ENCODE measurements at regions not wholly inside any gene's neighbourhood (a gene's known extent, or its start where the extent isn't known, plus 50 kb on each side); places are given as distances from the start of the nearest gene placed in this dataset.

- no peaks in the 10 kb centered on the region for H3K9me3 ChIP-seq (ENCODE audit: control extremely low read depth in 1 of 3, control insufficient read depth in 2 of 3, insufficient read depth in 1 of 3, low read length in 2 of 3)
- intact Hi-C loops (cut with micrococcal nuclease): no loop called here
- no peak overlapping the region for H3K27ac ChIP-seq (ENCODE audit: low read length in 2 of 2)
- H3K4me2 ChIP-seq (replicated peaks; ENCODE audit: low read depth, low read length, poor library complexity, severe bottlenecking): no peak overlapping the region
- no peaks in the 10 kb centered on the region for H3K4me1 ChIP-seq (ENCODE audit: control insufficient read depth in 2 of 2, insufficient read depth in 2 of 2, low read length in 2 of 2)
- Mint-ChIP-seq H3K4me1 (no peaks in the 10 kb centered on the region), H3K27me3 (no peaks in the 10 kb centered on the region), H3K4me3 (no peak overlapping the region), H3K27ac (no peak overlapping the region), H3K9me3 (ENCODE audit: insufficient read depth) (peaks cover 2% of the 10 kb centered on the region)
- H4K20me1 ChIP-seq (ENCODE audit: control insufficient read depth, insufficient read depth, low read length, poor library complexity, severe bottlenecking): no peaks in the 10 kb centered on the region
- H3K36me3 ChIP-seq (replicated peaks in 1 of 2; ENCODE audit: control extremely low read depth in 1 of 2, control insufficient read depth in 1 of 2, extremely low read depth in 1 of 2, insufficient read depth in 2 of 2, low read length in 1 of 2): no peaks in the 10 kb centered on the region
- DNase-seq (no peak), ATAC-seq (ENCODE audit: low read depth) (no peak)
- no peak overlapping the region for H2AFZ ChIP-seq (ENCODE audit: insufficient read depth, low read depth, low read length, poor library complexity, severe bottlenecking)
- H3K4me3 ChIP-seq (ENCODE audit: control extremely low read depth in 1 of 5, extremely low read depth in 1 of 5, insufficient read depth in 1 of 5, low read depth in 2 of 5, low read length in 4 of 5): no peak overlapping the region
- H3K9ac ChIP-seq (ENCODE audit: low read length): no peak overlapping the region
- no peaks in the 10 kb centered on the region for H3K79me2 ChIP-seq (ENCODE audit: control insufficient read depth, insufficient read depth, low read length)
- POLR2A ChIA-PET: no interaction called here
- CTCF ChIA-PET: no interaction called here
- no peaks in the 10 kb centered on the region for H3K27me3 ChIP-seq (replicated peaks in 1 of 4; ENCODE audit: control extremely low read depth in 1 of 4, control insufficient read depth in 3 of 4, insufficient read depth in 4 of 4, low read length in 3 of 4)
- TF ChIP-seq, protein P1, sequence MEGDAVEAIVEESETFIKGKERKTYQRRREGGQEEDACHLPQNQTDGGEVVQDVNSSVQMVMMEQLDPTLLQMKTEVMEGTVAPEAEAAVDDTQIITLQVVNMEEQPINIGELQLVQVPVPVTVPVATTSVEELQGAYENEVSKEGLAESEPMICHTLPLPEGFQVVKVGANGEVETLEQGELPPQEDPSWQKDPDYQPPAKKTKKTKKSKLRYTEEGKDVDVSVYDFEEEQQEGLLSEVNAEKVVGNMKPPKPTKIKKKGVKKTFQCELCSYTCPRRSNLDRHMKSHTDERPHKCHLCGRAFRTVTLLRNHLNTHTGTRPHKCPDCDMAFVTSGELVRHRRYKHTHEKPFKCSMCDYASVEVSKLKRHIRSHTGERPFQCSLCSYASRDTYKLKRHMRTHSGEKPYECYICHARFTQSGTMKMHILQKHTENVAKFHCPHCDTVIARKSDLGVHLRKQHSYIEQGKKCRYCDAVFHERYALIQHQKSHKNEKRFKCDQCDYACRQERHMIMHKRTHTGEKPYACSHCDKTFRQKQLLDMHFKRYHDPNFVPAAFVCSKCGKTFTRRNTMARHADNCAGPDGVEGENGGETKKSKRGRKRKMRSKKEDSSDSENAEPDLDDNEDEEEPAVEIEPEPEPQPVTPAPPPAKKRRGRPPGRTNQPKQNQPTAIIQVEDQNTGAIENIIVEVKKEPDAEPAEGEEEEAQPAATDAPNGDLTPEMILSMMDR (IDR thresholded peaks at IDR 0.05): no peak
- no peak for TF ChIP-seq EZH2 (IDR thresholded peaks at IDR 0.05; ENCODE audit: borderline replicate concordance, insufficient read depth, low read depth, low read length, poor library complexity, severe bottlenecking)
These were observed 826.5 kb downstream of the KCNA4 start for GRCh38 chr11:29190313-29190712.

GRCh38 chr11:29187215-29187614 lies 829.6 kb downstream of the KCNA4 start:
- H2AFZ ChIP-seq (ENCODE audit: insufficient read depth, low read depth, low read length, poor library complexity, severe bottlenecking): no peak overlapping the region
- Mint-ChIP-seq H3K4me1 (no peaks in the 10 kb centered on the region), H3K27ac (no peak overlapping the region), H3K9me3 (ENCODE audit: insufficient read depth) (peaks cover under 1% of the 10 kb centered on the region), H3K4me3 (no peak overlapping the region), H3K27me3 (no peaks in the 10 kb centered on the region)
- no peak for DNase-seq
- TF ChIP-seq, protein P1 (IDR thresholded peaks at IDR 0.05): no peak
- no peak for TF ChIP-seq EZH2 (IDR thresholded peaks at IDR 0.05; ENCODE audit: borderline replicate concordance, insufficient read depth, low read depth, low read length, poor library complexity, severe bottlenecking)
- H3K79me2 ChIP-seq (ENCODE audit: control insufficient read depth, insufficient read depth, low read length): no peaks in the 10 kb centered on the region
- no peak for ATAC-seq (ENCODE audit: low read depth)
- no peak overlapping the region for H3K4me3 ChIP-seq (ENCODE audit: control extremely low read depth in 1 of 5, extremely low read depth in 1 of 5, insufficient read depth in 1 of 5, low read depth in 2 of 5, low read length in 4 of 5)
- H4K20me1 ChIP-seq (ENCODE audit: control insufficient read depth, insufficient read depth, low read length, poor library complexity, severe bottlenecking): no peaks in the 10 kb centered on the region
- peaks cover 0 to 2% (median 0%) of the 10 kb centered on the region in 3 donors for H3K9me3 ChIP-seq (ENCODE audit: control extremely low read depth in 1 of 3, control insufficient read depth in 2 of 3, insufficient read depth in 1 of 3, low read length in 2 of 3)
- POLR2A ChIA-PET: no interaction called here
- intact Hi-C loops (cut with micrococcal nuclease): loop anchor here (10.0 kb wide), 1 partner anchor 388 kb away; no protein-coding TSS in a partner anchor
- no peak overlapping the region for H3K4me2 ChIP-seq (replicated peaks; ENCODE audit: low read depth, low read length, poor library complexity, severe bottlenecking)
- H3K27ac ChIP-seq (ENCODE audit: low read length in 2 of 2): no peak overlapping the region
- WGBS (ENCODE audit: insufficient coverage): no CpG with 5 or more reads among the region's 1 CpG
- H3K9ac ChIP-seq (ENCODE audit: low read length): no peak overlapping the region
- CTCF ChIA-PET: no interaction called here
- no peaks in the 10 kb centered on the region for H3K36me3 ChIP-seq (replicated peaks in 1 of 2; ENCODE audit: control extremely low read depth in 1 of 2, control insufficient read depth in 1 of 2, extremely low read depth in 1 of 2, insufficient read depth in 2 of 2, low read length in 1 of 2)
- H3K27me3 ChIP-seq (replicated peaks in 1 of 4; ENCODE audit: control extremely low read depth in 1 of 4, control insufficient read depth in 3 of 4, insufficient read depth in 4 of 4, low read length in 3 of 4): no peaks in the 10 kb centered on the region
- H3K4me1 ChIP-seq (ENCODE audit: control insufficient read depth in 2 of 2, insufficient read depth in 2 of 2, low read length in 2 of 2): no peaks in the 10 kb centered on the region

All from B cell (primary cell).